ENCODE measurements at regions not wholly inside any gene's neighbourhood (a gene's known extent, or its start where the extent isn't known, plus 50 kb on each side); places are given as distances from the start of the nearest gene placed in this dataset.

DNA sequence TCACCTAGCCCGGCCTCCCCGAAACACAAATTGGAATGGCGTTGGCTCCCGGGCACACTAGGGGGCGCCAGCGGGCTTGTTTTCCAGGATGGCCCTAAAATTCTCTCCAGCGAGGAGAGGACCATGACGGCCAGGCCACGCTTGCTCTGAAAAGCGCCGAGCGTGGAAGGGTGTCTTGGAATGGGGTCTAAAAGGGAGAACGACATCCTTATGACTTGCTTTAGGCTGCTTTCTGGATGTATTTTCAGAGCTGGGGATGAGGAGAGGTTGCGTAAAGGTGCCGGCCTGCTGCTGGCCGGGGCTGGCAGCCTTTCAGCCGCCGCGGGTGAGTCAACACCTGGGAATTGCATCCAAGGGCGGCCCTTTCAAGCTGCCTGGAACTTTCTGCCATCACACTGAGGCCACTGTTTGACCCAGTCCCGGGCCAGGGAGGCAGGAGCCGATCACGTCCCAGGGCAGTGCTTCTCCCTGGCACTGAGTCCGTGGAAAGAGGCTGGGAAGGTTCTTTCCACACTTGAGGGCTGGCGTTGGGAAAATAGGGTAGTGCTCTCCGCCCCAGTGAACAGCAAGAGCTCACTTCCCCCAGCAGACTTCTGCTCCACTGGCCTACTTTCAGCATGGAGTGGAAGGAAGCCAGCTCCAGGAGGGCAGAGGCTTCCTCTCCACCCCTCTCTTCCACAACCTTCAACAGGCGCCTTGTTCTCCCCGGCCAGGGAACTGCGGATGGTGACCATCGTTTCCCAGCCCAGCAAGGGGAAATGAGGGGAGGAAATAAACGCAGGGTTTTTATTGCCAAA, 216.2 kb downstream of the TTC8 start:
- intact Hi-C loops (cut with DNase I): loop anchor here (1.0 to 10.0 kb wide), 4 partner anchors 134 to 874 kb away; partner anchors contain the start of gene FOXN3
- WGBS: under 1% methylated on average over 31 of the region's 31 CpGs
- Histone ChIP-seq H3K4me3 (peak overlapping the region; percentile 12 to 23), H3K9me3 (no peaks in the 10 kb centered on the region), H3K36me3 (no peaks in the 10 kb centered on the region), H3K4me1 (replicated peaks) (peaks cover 2% of the 10 kb centered on the region), H3K27me3 (replicated peaks; ENCODE audit: insufficient read depth) (no peaks in the 10 kb centered on the region), H3K27ac (peak overlapping the region; percentile 77 to 80)
- TF ChIP-seq POLR2AphosphoS5 (IDR thresholded peaks at IDR 0.05): peak; percentile 63
- TF ChIP-seq POLR2A (IDR thresholded peaks at IDR 0.05): no peak
- TF ChIP-seq, protein P1, sequence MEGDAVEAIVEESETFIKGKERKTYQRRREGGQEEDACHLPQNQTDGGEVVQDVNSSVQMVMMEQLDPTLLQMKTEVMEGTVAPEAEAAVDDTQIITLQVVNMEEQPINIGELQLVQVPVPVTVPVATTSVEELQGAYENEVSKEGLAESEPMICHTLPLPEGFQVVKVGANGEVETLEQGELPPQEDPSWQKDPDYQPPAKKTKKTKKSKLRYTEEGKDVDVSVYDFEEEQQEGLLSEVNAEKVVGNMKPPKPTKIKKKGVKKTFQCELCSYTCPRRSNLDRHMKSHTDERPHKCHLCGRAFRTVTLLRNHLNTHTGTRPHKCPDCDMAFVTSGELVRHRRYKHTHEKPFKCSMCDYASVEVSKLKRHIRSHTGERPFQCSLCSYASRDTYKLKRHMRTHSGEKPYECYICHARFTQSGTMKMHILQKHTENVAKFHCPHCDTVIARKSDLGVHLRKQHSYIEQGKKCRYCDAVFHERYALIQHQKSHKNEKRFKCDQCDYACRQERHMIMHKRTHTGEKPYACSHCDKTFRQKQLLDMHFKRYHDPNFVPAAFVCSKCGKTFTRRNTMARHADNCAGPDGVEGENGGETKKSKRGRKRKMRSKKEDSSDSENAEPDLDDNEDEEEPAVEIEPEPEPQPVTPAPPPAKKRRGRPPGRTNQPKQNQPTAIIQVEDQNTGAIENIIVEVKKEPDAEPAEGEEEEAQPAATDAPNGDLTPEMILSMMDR (IDR thresholded peaks at IDR 0.05): peak; percentile 89 to 95 (median 92)
- DNase-seq (ENCODE audit: low spot score): peak; percentile 86

- H3K9me3 ChIP-seq: no peaks in the 10 kb centered on the region
- peak overlapping the region in 1 of 2 donors; percentile 23 for H3K4me3 ChIP-seq
- H3K36me3 ChIP-seq: no peaks in the 10 kb centered on the region
- WGBS: 5% methylated on average over 8 of the region's 8 CpGs
- TF ChIP-seq POLR2AphosphoS5 (IDR thresholded peaks at IDR 0.05) (peak; percentile 37), POLR2A (IDR thresholded peaks at IDR 0.05) (no peak)
- TF ChIP-seq, protein P1 (IDR thresholded peaks at IDR 0.05): peak in 1 of 4 experiments; percentile 13
- peak; percentile 74 for DNase-seq (ENCODE audit: low spot score)
- H3K4me1 ChIP-seq (replicated peaks): peaks cover 2% of the 10 kb centered on the region
- intact Hi-C loops (cut with DNase I): loop anchor here (2.0 to 10.0 kb wide), 3 partner anchors 134 to 376 kb away; partner anchors contain the start of gene FOXN3
- peak overlapping the region; percentile 77 to 80 for H3K27ac ChIP-seq
- no peaks in the 10 kb centered on the region for H3K27me3 ChIP-seq (replicated peaks; ENCODE audit: insufficient read depth)
Observed at GRCh38 chr14:89041257-89041582, 216.8 kb downstream of the TTC8 start.

- Histone ChIP-seq H3K27me3 (replicated peaks; ENCODE audit: insufficient read depth) (no peaks in the 10 kb centered on the region), H3K36me3 (no peaks in the 10 kb centered on the region), H3K27ac (no peak overlapping the region), H3K9me3 (no peaks in the 10 kb centered on the region), H3K4me1 (replicated peaks) (peaks cover 2% of the 10 kb centered on the region), H3K4me3 (no peak overlapping the region)
- TF ChIP-seq, protein P1 (IDR thresholded peaks at IDR 0.05): no peak
- no peak for TF ChIP-seq POLR2AphosphoS5 (IDR thresholded peaks at IDR 0.05)
- no peak for TF ChIP-seq POLR2A (IDR thresholded peaks at IDR 0.05)
- 76% methylated on average over 1 of the region's 1 CpG for WGBS
- no peak for DNase-seq (ENCODE audit: low spot score)
- intact Hi-C loops (cut with DNase I): loop anchor here (5.0 to 10.0 kb wide), 2 partner anchors 133 to 190 kb away; no protein-coding TSS in a partner anchor
Observed at GRCh38 chr14:89042021-89042420, 217.6 kb downstream of the TTC8 start.

GRCh38 chr14:89053303-89053702, 228.9 kb downstream of the TTC8 start:
- WGBS: 42% methylated on average over 5 of the region's 5 CpGs
- no peaks in the 10 kb centered on the region for H3K4me1 ChIP-seq (replicated peaks)
- no peaks in the 10 kb centered on the region for H3K9me3 ChIP-seq
- no peak overlapping the region for H3K4me3 ChIP-seq
- DNase-seq (ENCODE audit: low spot score): peak; percentile 10
- H3K27me3 ChIP-seq (replicated peaks; ENCODE audit: insufficient read depth): no peaks in the 10 kb centered on the region
- intact Hi-C loops (cut with DNase I): no loop called here
- no peak overlapping the region for H3K27ac ChIP-seq
- TF ChIP-seq POLR2AphosphoS5 (IDR thresholded peaks at IDR 0.05) (peak; percentile 84), POLR2A (IDR thresholded peaks at IDR 0.05) (no peak)
- H3K36me3 ChIP-seq: no peaks in the 10 kb centered on the region

- Histone ChIP-seq H3K27ac (no peak overlapping the region), H3K4me1 (replicated peaks) (no peaks in the 10 kb centered on the region), H3K27me3 (replicated peaks; ENCODE audit: insufficient read depth) (no peaks in the 10 kb centered on the region), H3K9me3 (no peaks in the 10 kb centered on the region), H3K36me3 (no peaks in the 10 kb centered on the region), H3K4me3 (no peak overlapping the region)
- DNase-seq (ENCODE audit: low spot score): no peak
- intact Hi-C loops (cut with DNase I): no loop called here
- 91% methylated on average over 4 of the region's 4 CpGs for WGBS
- TF ChIP-seq, protein P1 (IDR thresholded peaks at IDR 0.05): no peak
- no peak for TF ChIP-seq POLR2A (IDR thresholded peaks at IDR 0.05)
- TF ChIP-seq POLR2AphosphoS5 (IDR thresholded peaks at IDR 0.05): no peak
Observed at GRCh38 chr14:89056394-89056793, 231.9 kb downstream of the TTC8 start.
